Hippocampal formation (tissue), 2 donors: ENCODE measurements at regions not wholly inside any gene's neighbourhood (a gene's known extent, or its start where the extent isn't known, plus 50 kb on each side); places are given as distances from the start of the nearest gene placed in this dataset.
"Not testable (repeated sequence)": the region's sequence is repeated elsewhere in the genome, so short reads cannot be mapped to it uniquely, and the experiment has no call there.

Experiments used
- DNase-seq, 2 donors: peaks; one replicate each; lab custom pipeline; 2025; lab: John Stamatoyannopoulos, UW

DNA sequence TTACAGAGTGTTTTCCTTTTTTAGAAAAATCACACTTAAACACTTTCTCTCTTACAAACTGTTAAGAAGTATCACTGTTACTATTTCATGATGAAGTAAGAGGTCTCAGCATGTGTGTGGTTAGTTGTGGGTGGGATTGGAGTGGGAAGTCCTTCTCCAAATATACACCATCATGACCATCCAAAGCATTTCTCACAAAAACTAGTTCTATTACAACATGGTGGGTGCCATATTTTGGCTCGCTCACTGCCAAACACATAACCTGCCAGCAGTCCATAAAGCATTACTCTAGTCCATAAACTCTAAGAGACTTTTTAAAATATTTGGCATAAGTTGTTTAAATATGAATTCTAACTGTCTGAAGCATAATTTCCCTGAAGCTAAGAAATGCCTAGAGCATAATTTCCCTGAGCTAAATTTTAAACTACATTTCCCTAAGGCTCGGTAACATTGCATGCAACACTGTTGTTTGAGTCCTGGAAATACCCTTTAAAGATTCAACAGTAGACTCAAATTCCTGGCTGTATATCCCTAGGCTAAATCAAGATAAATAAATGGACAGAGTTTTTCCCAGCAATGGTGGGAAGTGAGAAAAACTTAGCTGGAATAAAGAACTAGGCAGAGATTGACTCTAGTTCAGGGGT, 415.0 kb upstream of the INTU start:
- no peak for DNase-seq

DNA sequence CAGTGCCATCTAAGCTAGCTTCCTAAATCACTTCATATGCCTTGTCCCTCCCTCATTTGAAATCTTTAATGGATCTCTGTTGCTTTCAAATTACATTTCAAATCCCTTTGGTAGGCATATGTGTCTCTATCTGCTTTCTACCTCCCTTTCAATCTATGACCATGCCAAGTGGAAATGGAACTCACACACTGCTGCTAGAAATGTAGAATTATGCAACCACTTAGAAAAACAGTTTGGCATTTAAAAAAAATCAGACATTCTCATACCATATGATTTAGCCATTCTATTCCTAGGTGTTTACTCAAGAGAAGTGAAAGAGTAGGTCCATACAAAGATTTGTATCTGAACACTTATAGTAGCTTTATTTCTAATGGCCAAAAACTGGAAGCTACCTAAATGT, 413.5 kb upstream of the INTU start:
- DNase-seq: no peak

DNA sequence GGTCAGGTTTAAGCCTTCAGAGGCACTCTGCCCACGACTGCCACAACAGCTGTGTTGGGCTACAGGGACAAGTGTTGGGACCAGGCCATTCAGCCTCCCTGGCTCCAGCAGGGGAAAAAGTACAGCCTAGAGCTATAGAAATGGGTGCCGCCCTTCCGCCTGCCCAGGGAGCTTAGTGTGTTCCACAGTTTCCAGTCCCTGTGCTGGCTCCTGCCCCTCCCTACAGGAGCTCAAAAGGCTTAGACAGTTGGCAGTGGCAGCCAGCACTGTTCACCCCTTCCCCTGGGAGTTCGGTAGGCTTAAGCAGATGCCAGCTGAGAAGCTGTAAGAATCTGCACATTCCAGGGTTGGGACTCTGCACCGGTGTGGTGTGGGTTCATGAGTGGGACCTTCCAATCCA, 408.2 kb upstream of the INTU start:
- DNase-seq: no peak

DNA sequence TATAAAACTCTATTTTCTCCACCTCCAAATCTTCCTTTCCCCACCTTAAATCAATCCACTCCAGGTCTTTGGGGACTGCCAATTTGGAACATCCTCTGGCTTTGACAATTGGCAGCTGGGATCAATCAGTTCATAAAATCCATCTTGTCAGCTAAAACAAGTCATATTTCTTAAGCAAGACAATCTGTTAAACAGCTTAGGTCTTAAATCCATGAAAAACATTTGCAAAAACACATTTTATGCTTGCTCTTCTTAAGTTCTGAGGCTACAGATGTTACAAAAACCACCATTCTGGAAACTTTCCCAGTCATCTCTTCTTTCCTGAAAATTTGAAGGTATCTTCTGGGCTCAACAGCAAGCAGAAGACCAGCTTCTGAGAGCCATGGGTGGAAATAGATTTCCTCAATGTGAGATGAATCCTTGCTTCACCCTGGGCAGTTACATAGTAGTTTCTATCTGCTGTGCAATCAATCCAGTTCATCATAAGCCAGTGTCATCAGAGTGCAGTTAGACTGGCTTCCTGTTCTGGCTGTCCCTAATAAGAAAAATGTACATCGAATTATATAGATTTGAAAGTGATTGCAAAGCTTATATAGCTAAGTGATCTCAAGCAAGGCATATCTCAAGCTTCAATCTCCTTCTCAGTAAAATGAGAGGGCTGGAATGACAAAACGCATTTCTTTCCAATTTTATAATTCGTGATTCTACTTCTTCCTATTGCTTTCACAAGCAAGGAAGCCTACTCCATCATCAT, 402.7 kb upstream of the INTU start:
- no peak for DNase-seq

DNA sequence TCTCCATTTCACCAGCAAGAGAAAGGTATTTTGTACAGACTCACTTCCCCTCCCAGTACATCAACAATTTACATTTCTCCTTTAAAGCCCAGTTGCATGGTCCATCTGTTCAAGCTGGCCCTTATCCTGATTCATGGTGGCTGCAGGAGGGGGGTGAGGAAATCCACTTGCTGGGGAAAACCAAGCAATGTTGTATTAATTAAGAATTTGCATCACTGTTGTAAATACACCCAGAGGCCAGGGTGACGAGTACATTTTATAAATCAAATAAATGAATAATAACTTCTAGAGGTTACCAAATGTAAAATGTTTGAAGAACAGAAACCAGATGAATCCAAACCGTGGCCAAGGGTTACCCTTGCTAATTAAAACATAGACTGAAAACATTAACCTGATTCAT, 395.9 kb upstream of the INTU start:
- DNase-seq: no peak

DNA sequence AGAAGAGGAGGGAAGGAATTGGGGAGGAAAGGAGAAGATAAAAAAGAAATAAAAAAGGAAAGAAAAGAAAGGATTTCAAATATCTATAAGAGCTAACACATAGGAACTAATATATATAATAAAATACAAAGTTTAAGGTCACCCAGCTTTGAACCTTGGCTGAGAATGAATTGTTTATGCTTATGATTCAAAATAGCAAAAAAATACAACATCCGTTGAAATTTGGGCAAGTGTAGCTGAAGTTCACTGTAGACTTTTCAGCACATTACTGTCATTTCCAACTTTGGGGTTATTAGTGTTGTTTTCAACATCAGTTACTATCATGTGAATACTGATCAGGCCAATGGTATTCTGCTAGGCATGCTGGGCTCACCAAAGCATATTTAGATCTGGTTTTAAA, 395.2 kb upstream of the INTU start:
- DNase-seq: no peak

DNA sequence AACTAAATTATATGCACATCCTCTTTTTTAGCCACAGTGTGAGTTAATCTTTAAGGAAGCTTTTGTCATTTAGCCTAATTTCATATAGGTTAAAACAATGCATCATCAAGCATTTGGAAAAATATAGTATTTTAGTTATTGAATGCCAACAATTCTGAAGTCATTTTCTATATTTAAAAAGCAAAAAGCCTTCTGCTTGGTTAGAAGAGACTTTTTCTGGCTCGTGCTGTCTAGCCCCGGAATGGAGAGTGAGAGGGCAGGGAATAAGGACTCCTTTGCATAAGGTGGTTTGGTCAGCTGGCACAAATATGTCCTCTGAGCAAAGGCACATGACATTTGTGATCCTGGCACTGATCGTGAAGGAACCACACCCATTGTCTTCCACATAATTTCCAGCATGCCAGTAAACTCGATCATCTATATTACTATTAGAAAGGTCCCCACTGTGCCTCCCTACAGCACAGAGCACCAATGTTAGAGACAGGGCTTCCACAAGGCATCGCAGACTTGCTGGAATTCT, 393.7 kb upstream of the INTU start:
- DNase-seq: no peak

DNA sequence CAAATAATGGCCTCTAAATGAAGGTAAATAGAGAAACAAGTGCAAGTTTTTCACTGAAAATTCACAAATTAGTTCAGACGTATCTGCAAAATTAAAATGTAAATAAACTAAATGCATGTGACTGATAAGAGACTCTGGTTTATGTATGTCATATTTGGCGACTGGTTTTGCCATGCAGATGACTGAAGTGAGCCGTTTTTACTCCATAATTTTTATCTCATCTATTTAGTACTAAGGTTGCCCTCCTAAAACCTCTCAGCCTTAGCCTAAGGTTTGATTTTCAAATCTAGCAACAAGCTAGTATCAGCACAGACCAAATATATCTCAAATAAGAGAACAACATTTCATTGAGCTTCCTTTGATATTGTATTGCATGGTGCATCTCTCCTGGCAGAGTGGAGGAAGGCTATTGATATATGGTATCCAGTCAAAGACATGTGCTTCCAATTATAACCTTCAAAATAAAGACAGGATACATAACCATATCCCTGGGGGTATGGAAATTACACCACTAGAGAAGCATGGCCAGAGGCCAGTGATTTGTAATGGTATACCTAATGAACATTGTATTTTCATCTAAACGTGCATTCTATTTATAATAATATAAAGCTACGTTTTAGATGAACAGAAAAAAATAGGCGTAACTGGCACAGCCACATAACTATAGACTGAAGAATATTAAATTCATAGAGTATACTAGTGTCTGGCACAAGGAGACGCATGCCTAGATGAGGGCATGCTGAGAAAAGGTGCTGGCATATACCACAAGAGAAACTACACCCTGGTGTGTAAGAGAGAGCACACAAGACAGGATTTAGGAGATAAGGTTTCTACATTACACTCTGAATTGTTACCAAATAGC, 392.6 kb upstream of the INTU start:
- DNase-seq: no peak

DNA sequence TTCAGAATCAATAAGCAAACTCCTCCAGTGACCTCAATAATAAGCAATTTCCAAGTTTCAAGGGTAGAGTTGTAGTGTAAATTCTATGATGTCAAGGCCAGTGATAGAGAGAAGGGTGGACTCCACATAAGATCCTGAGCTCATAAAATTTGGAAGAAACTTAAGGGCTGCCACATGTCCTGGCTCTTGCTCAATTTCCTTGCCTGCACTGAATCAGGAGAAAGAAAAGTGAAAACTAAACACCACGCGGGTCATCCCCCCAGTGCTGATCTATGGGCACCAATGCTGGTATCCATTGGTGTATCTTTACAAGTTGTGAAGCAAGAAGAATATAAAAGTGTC, 392.0 kb upstream of the INTU start:
- DNase-seq: no peak

DNA sequence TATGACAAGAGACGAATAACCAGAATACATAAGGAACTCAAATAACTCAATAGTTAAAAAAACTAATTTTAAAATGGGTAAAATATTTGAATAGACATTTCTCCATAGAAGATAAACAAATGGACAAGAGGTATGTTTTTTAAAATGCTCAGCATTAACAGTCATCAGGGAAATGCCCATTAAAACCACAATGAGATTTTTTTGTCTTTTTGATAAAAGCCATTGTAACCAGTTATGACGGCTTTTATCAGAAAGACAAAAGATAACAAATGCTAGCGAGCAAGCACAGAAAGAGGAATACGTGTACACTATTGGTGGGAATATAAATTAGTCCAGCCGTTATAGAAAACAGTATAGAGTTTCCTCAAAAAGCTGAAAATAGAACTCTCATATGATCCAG, 388.2 kb upstream of the INTU start:
- no peak for DNase-seq

DNA sequence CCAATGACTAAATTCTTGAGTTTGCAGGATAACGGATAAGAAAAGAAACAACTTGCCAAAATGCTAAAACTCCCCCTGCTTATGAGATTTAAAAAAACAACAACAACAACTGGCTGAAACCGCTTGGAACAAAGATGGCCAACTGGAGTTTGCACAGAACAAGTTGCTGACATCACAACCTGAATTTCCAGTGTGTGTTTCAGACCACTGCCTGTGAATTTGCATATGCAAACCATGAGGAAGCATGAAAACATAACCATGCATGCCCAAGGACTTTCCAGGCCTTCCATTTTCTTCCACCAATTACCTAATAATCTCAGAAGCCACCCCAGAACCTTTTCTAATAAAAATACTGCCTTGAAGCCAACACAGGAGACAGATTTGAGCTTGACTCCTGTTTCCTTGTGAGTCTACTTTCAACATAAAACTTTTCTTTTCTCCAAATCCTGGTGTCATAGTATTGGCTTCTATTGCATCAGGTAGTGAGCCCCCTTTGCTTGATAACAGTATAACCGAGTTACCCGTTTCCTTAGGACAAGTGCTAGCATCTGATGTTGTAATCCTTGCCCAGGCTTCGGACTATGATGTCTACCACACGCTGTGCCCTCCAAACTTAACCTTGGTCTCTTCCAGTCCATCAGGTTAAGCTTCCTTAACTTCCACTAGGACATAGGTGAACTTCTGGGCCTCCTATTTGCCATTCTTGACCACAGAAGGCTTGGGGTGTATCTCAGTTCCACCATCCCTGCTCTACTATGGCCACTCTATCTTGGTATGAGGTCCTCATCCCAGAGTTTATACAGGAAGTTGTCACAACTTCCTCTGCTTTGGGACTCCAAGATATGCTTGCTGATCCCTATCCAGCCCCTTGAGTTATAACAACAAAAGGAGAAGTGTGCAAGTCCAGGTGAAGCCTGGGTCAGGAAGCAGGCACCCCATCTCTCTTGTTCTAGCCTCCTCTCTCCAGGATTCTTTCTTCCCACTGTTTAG, 385.5 kb upstream of the INTU start:
- DNase-seq: no peak

DNA sequence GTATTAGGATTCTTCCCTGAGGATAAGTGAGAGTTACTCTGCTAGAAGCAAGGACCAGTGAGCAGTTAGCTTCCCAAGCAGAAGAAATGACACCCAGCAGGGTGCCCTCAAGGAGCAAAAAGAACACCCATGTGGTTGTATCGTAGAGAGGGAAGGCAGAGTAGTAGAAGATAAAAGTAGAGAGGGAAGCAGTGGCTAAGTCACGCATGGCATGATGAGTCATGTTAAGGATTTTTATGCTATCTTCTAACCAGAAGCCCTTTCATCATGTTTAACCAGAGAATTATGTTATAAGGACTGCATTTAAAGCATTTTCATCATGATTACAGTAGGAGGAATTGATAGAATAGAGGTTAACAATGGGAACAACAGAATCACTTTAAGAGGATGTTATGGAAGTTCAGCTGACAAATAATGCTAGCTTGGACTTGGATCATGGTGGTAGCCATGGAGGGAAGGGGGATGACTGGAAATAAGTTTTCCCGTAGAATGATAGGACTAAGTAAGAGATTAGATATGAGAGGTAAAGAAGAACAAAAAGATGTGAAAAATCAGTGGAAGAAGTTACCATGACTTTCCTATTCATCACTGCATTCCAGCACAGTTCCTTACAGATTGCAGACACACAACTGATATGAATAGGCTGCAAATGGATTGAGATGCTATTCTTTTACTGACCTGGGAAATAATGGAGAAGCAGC, 383.5 kb upstream of the INTU start:
- no peak for DNase-seq

DNA sequence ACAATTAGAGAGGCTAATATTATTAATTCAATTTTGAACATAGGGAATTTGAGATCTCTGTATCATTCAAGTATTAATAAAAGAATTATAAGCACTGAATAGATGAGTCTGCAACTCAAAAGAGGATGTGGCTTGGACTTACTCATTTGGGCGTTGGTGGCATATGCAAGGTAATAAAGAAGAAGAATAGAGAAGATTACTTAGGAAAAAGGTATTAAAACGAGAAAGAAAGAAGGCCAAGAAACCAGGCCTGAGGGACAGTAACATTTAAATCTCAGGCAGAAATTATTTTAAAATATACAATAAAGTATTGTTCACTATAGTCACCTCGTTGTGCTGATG, 383.0 kb upstream of the INTU start:
- no peak for DNase-seq

DNA sequence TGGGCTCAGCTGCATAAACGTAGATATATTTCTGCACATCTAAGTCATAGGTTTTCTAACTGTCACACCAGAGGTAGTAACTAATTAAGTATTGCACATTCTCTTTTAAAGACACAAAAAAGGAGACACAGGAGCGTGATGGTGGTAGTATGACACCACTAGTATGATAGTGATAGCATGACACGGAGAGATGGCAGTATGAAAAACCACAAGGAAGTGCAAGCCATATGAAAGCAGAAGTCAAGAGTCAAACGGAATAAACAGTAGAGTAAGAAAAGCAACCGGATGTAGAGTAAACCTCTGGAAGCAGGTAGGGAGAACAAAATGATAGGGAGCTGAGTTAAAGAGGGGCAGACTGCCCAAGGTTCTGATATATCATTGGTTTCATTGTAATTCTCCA, 382.2 kb upstream of the INTU start:
- DNase-seq: no peak

DNA sequence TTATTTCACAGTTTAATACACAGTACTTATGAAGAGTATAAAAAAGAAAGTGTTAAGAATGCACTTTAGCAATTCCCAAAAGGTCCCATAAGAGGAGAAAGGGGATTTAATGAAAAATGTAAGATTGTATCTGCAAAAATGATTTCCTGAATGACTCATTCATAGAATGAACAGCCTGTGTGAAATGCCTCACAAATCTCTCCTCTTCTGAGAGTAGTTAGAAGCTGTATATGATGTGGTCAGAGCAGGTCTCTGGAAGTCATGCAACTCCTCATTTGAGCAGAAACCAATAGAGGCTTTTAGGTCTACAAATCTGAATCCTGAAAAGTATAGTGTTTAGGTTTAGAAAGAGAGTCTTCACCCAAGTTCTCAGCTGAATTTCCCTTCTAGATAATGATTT, 381.3 kb upstream of the INTU start:
- DNase-seq: no peak

DNA sequence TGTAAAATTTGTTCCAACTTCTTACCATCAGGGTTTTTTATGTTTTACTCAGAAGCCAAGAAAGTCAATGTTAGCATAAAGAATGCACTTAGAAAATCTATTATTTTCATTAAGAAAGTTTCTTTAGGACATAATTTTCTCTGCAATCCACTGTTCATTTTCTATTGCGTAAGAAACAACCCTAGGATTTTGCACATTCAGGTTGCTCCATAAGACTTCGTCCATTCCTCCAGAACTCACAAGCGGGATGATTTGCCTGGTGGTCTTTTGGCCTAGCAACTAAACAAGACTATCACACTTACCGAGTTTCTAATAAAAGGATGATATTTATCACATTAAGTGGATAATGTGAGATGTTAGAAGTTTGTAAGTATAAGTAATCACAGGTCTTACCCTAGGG, 376.3 kb upstream of the INTU start:
- no peak for DNase-seq

DNA sequence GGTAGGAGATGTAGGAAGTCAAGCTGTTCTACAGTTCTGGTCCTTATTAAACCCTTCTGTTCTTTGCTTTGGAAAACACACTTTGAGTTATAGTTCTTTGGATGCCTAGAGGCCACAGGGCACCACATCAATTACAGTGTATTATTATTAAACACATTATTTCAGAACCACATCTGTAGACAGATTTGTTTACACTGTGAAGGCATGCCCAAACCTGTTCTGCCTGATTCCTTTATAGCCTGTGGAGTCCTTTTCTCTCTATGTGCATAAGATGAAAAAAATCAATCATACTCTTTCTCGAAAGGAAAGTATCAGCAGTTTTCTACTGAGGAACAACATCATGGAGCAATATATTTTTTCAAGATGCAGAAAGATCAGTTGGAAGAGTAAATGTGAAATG, 371.3 kb upstream of the INTU start:
- DNase-seq: no peak

DNA sequence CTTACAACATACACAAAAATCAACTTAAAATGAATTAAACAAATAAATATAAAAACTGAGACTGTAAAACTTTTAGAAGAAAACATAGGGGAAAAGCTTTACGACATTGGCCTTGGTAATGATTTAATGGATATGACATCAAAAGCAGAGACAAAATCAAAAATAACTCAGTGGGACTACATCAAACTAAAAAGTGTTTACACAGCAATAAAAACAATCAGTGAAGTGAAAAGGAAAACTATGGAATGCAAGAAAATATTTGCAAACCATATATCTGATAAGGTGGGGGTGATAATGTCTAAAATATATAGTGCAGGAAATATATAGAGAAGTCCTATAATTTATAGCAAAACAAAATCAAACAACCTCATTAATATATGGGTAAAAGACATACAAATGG, 364.4 kb upstream of the INTU start:
- no peak for DNase-seq

DNA sequence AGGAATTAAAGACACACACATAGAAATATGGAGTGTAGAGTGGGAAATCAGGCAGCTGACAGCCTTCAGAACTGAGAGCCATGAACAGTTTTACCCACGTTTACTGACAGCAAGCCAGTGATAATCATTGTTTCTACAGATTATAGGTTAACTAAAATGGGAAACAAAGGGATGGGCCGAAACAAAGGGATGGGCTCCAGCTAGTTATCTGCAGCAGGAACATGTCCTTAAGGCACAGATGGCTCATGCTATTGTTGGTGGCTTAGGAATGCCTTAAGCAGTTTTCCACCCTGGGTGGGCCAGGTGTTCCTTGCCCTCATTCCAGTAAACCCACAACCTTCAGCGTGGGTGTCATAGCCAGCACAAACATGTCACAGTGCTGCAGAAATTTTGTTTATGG, 355.7 kb upstream of the INTU start:
- DNase-seq: not testable (repeated sequence)

DNA sequence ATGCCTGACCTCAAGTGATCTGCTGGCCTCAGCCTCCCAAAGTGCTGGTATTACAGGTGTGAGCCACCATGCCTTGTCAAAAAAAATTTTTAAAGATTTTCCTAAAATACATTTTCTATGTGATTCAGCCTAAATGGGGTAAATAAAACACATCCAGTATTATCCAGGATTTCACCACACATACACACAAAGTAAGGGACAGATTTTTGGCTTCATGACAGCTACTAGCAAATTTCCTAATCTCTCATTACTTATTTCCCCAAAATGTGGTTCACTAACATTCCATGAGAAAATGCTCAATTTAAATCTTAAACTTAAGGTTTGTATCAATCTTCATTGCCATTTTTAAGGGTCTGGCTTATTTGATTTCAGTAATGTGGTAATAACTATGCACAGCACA, 348.5 kb upstream of the INTU start:
- no peak for DNase-seq

DNA sequence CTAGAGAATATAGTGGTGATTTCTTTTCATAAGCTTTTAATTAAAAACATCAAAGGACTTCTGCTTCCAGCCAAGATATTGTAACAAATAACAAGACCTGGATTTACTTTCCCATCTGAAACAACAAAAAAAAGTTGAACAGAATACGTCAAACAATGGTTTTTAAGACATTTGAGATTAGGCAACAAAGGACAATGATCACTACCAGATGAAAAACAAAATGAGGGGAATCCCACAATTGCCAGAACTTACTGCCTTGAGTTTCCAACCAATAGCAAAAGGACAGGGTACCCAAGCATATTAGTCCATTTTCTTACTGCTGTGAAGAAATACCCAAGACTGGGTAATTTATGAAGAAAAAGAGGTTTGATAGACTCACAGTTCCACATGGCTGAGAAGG, 341.4 kb upstream of the INTU start:
- DNase-seq: no peak
